DMS 273 treated with DMSO at 0.1 percent for 48 hours (cell line): ENCODE measurements at regions not wholly inside any gene's neighbourhood (a gene's known extent, or its start where the extent isn't known, plus 50 kb on each side); places are given as distances from the start of the nearest gene placed in this dataset.

Experiments
- DNase-seq: peaks from one replicate; lab custom pipeline; 2025; lab: John Stamatoyannopoulos, UW

DNA sequence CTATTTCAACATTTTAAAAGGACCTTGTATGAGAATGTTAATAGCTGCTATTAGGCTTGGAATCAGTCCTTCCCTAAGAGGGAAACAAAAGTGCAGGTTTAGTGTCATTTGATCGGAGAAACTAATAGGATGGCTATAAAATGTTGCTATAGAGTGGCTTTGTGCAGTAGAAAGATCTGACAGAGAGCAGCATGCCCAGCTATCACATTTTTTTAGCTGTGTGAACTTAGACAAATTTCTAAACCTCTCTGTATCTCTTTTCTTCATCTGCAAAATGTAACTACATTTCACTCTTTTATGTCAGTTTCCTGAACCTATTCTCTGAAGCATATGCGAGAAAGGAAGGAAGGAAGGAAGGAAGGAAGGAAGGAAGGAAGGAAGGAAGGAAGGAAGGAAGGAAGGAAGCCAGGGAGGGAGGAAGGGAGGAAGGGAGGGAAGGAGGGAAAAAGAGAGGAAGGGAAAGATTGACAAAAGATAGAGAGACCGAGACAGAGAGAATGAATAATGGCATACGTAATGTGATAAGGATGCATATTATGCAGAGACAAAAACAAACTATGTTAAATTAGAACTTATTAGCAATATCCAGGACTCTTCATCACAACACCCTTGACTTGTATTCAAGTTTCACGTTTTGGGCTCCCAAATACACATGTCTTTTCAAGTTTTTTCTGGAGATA, 52.6 kb upstream of the CDH8 start:
- DNase-seq = no peak
